Right lobe of liver (tissue), 6 donors: ENCODE measurements at regions not wholly inside any gene's neighbourhood (a gene's known extent, or its start where the extent isn't known, plus 50 kb on each side); places are given as distances from the start of the nearest gene placed in this dataset.
A peak's percentile ranks its signal among the peaks of the same experiment; 100 is the strongest.

Experiments
- ATAC-seq, 4 donors: fragments of 200-7000 bp; cut with Tn5 transposase; one replicate each; pipeline ENCODE4 v1.9.1; 2020; ENCODE audit warnings: mild to moderate bottlenecking in 4 of 4, moderate library complexity in 4 of 4
- DNase-seq, 3 donors: peaks; one replicate each; pipeline ENCODE4 v3.0.0-alpha.2; 2020
- H3K27ac ChIP-seq, 3 donors: fragments of 200-600 bp; one replicate each; pipeline ENCODE4 v1.8.0; 2022
- H3K27me3 ChIP-seq, 2 donors: fragments of 200-600 bp; one replicate each; pipeline ENCODE4 v1.8.0; 2022
- H3K36me3 ChIP-seq, 4 donors: fragments of 200-600 bp; sonication (generic) in 1 of 4; one replicate each; pipeline versions ENCODE4 v1.5.1 to v1.8.0; 2017 to 2022; ENCODE audit warnings: control low read depth in 1 of 4
- H3K4me1 ChIP-seq, 4 donors: fragments of 200-600 bp; sonication (generic) in 1 of 4; one replicate each; pipeline versions ENCODE4 v1.5.1 to v1.8.0; 2017 to 2022; ENCODE audit warnings: control low read depth in 1 of 4
- H3K4me3 ChIP-seq, 3 donors: fragments of 200-600 bp; one replicate each; pipeline ENCODE4 v1.8.0; 2022
- H3K9me3 ChIP-seq, 4 donors: fragments of 200-600 bp; sonication (generic) in 1 of 4; one replicate each; pipeline versions ENCODE4 v1.5.1 to v1.8.0; 2017 to 2022; ENCODE audit warnings: control low read depth in 1 of 4
- POLR2A ChIP-seq: fragments of 450-650 bp; IDR thresholded peaks from one replicate; pipeline ENCODE4 v1.6.1; 2017; ENCODE audit warnings: antibody characterized with exemption, mild to moderate bottlenecking
- WGBS: methylation state at CpG from one replicate; pipeline ENCODE4 v1.1.6; 2018; ENCODE audit warnings: low coverage, low lambda C conversion rate; ENCODE audit not compliant: insufficient coverage; ENCODE audit errors: missing lambda C conversion rate; 5-methylcytosine and 5-hydroxymethylcytosine counted together
- intact Hi-C, 2 donors: fragments of 100-400 bp; cut with DNase I; formaldehyde crosslinking; loops; one replicate each; pipeline versions ENCODE4 v1.11.2 to v1.14.1; 2022
- TF ChIP-seq, protein P1 (sequence below), 4 donors: fragments of 200-600 bp in 3 of 4; fragments of 450-650 bp in 1 of 4; IDR thresholded peaks; one replicate each; pipeline versions ENCODE4 v1.5.1 to v1.8.0; 2016 to 2022; ENCODE audit warnings: antibody characterized with exemption in 4 of 4, mild to moderate bottlenecking in 2 of 4
- donor health status: DM: no; HTN: yes; CAD: no.
- donor health status: DM: no; HTN: no; CAD: no.
- donor health status: DM: no; HTN: no; CAD: no.
- donor health status: DM: no; HTN: yes; CAD: no.
- donor health status: DM: no; HTN: yes; CAD: no.

DNA sequence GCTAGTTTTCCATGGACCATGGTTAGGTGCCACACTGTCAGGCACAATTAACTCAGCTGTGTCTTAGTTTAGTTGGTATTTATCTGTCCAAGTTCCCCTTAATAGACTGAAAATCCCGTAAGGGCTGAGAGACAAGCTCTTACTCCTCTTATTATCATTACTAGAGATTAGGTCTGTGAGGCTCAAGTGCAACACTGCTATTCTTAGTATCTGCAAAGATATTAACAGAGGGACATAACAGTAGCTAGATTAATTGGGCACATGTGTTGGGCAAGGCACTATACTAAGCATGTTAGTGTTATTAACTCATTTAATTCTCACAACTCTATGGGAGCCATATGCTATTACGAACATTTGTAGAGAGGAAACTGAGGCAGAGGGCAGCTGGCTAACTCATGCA is 137.3 kb downstream of the VEGFA start:
- DNase-seq = no peak
- Histone ChIP-seq H3K9me3 (no peaks in the 10 kb centered on the region), H3K4me3 (no peak overlapping the region), H3K27ac (no peak overlapping the region), H3K27me3 (no peaks in the 10 kb centered on the region), H3K36me3 (no peaks in the 10 kb centered on the region), H3K4me1 (peaks cover 0 to 39% (median 15%) of the 10 kb centered on the region in 4 donors)
- ATAC-seq = no peak
- intact Hi-C loops = no loop called here
- 73% methylated on average over 1 of the region's 2 CpGs for WGBS
- no peak for TF ChIP-seq POLR2A

DNA sequence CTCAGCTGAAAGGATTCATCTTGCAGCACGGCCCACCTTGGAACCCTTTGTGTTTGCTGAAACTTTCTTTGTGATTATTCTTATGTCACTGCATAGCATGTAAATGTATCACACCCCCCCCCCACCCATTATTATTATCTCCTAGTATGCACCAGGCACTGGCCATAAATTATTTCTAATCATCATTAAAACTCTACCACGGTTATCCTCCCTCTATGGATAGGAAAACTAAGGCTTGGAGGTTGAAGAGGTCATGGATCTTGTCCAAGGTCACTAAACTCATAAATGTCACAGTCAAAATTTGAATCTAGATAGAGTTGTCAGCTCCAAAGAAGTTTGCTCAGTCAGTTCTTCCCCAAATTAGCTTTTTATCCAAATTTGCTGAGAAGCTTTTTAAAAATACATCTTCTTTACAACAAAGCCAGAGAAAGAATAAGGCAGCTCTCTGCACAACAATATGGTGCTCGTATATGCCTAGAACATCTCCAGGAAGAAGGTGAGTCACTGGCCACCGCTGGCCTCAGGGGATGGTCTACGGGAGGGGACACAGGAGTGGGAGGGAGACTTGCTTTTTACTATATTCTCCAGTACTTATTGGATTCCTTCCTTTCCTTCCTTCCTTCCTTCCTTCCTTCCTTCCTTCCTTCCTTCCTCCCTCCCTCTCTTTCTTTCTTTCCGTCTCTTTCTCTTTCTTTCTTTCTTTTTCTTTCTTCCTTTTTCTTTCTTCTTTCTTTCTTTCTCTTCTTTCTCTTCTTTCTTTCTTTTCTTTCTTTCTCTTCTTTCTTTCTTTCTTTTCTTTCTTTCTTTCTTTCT is 134.5 kb downstream of the VEGFA start:
- ATAC-seq (no peak), DNase-seq (peak in 2 of 3 donors; percentile 3 to 16)
- Histone ChIP-seq H3K27me3 (no peaks in the 10 kb centered on the region), H3K36me3 (no peaks in the 10 kb centered on the region), H3K4me1 (peaks cover 0 to 37% (median 15%) of the 10 kb centered on the region in 4 donors), H3K27ac (no peak overlapping the region), H3K9me3 (no peaks in the 10 kb centered on the region), H3K4me3 (no peak overlapping the region)
- intact Hi-C loops = no loop called here
- 68% methylated on average over 6 of the region's 6 CpGs for WGBS
- TF ChIP-seq POLR2A = no peak
- TF ChIP-seq, protein P1, sequence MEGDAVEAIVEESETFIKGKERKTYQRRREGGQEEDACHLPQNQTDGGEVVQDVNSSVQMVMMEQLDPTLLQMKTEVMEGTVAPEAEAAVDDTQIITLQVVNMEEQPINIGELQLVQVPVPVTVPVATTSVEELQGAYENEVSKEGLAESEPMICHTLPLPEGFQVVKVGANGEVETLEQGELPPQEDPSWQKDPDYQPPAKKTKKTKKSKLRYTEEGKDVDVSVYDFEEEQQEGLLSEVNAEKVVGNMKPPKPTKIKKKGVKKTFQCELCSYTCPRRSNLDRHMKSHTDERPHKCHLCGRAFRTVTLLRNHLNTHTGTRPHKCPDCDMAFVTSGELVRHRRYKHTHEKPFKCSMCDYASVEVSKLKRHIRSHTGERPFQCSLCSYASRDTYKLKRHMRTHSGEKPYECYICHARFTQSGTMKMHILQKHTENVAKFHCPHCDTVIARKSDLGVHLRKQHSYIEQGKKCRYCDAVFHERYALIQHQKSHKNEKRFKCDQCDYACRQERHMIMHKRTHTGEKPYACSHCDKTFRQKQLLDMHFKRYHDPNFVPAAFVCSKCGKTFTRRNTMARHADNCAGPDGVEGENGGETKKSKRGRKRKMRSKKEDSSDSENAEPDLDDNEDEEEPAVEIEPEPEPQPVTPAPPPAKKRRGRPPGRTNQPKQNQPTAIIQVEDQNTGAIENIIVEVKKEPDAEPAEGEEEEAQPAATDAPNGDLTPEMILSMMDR (IDR thresholded peaks at IDR 0.05) = no peak

DNA sequence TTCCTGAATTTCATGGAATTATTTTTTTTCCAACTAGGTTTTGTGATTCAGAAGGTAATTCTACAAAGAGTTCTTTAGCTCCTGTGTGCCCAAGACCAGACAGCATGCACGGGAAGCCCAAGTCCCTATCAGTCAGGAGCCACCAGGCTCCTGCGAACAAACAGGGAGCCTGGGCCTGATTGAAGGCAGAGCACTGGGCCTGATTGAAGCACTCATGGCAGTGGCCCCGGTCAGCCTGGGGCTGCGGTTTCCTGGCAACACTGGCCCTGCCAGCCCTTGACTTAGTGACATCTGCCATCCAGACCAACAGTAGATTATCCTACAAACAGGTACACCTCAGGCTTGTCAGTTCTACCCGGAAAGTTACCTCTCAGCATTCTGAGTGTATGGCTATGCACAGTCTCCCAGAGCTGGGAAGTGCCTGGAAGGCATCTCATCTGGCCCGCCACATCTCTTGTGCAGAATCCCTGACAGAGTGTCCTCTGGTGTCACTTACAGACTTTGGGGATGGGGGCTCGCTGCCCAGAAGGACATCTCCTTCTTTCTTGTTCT is 133.8 kb downstream of the VEGFA start:
- intact Hi-C loops = no loop called here
- Histone ChIP-seq H3K4me1 (peaks cover 0 to 40% (median 16%) of the 10 kb centered on the region in 4 donors), H3K27ac (no peak overlapping the region), H3K27me3 (no peaks in the 10 kb centered on the region), H3K36me3 (no peaks in the 10 kb centered on the region), H3K4me3 (no peak overlapping the region), H3K9me3 (no peaks in the 10 kb centered on the region)
- no CpG with 5 or more reads among the region's 7 CpGs for WGBS
- DNase-seq (peak in 2 of 3 donors; percentile 6 to 25), ATAC-seq (no peak)
- TF ChIP-seq, protein P1 (IDR thresholded peaks at IDR 0.05) = no peak
- TF ChIP-seq POLR2A = no peak

DNA sequence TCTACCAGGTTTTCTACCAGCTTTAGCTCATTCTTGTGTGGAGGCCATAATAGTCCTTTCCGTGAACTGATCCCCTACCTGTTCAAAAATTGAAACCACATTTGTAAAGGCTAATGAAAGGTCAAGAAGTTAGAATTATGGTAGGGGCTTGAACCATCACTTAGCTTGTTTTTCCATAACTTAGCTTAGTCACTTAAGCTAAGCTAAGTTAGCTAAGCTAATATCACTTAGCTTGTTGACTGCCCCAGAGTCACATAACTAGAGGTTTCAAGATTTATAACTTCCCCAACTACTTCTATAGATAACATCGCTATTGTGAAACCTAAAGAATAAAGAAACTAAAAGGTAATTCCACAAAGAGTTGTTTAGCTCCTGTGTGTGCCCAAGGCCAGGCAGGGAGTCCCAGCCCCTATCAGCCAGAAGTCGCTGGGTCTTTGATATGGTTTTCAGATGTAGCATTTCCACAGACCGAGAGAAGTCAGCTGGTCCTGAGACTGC is 131.8 kb downstream of the VEGFA start:
- TF ChIP-seq, protein P1 (IDR thresholded peaks at IDR 0.05) = no peak
- TF ChIP-seq POLR2A = no peak
- Histone ChIP-seq H3K27ac (peak overlapping the region; percentile 54 to 78 (median 64)), H3K9me3 (no peaks in the 10 kb centered on the region), H3K4me1 (peaks cover 0 to 37% (median 17%) of the 10 kb centered on the region in 4 donors), H3K4me3 (no peak overlapping the region), H3K27me3 (no peaks in the 10 kb centered on the region), H3K36me3 (no peaks in the 10 kb centered on the region)
- DNase-seq (no peak), ATAC-seq (no peak)
- 72% methylated on average over 4 of the region's 4 CpGs for WGBS
- intact Hi-C loops = no loop called here
